ENCODE measurements at regions not wholly inside any gene's neighbourhood (a gene's known extent, or its start where the extent isn't known, plus 50 kb on each side); places are given as distances from the start of the nearest gene placed in this dataset.

DNA sequence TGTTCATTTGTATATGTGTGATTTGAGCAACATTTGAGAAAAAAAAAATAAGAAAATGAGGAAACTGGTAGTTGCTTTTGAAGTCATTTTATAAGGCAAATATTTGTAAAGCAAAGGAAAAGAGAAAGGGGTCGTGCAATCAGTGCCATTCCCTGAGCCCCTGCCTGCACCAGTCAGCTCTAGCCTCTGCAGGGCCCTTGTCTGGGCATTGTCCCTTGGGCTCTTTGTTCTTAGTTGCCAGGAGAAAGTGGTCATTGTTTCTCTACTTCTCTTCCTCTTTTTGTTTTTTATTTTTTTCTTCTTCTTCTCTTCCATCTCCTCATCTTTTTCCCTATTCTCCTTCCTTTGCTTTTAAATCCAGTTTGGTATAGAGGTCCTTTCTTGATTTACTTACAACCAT, 175.3 kb upstream of the CREB1 start:
- Mint-ChIP-seq H3K27ac (peak overlapping the region; percentile 79), H3K36me3 (ENCODE audit: insufficient read depth) (no peaks in the 10 kb centered on the region), H3K4me3 (ENCODE audit: low read depth) (no peak overlapping the region), H3K4me1 (ENCODE audit: low read depth) (no peaks in the 10 kb centered on the region), H3K27me3 (no peaks in the 10 kb centered on the region), H3K9me3 (ENCODE audit: low read depth) (peaks cover 3% of the 10 kb centered on the region)
- TF ChIP-seq, protein P1, sequence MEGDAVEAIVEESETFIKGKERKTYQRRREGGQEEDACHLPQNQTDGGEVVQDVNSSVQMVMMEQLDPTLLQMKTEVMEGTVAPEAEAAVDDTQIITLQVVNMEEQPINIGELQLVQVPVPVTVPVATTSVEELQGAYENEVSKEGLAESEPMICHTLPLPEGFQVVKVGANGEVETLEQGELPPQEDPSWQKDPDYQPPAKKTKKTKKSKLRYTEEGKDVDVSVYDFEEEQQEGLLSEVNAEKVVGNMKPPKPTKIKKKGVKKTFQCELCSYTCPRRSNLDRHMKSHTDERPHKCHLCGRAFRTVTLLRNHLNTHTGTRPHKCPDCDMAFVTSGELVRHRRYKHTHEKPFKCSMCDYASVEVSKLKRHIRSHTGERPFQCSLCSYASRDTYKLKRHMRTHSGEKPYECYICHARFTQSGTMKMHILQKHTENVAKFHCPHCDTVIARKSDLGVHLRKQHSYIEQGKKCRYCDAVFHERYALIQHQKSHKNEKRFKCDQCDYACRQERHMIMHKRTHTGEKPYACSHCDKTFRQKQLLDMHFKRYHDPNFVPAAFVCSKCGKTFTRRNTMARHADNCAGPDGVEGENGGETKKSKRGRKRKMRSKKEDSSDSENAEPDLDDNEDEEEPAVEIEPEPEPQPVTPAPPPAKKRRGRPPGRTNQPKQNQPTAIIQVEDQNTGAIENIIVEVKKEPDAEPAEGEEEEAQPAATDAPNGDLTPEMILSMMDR (IDR thresholded peaks at IDR 0.05; ENCODE audit: unreplicated experiment) = no peak
- DNase-seq (ENCODE audit: low spot score, unreplicated experiment) = no peak

DNA sequence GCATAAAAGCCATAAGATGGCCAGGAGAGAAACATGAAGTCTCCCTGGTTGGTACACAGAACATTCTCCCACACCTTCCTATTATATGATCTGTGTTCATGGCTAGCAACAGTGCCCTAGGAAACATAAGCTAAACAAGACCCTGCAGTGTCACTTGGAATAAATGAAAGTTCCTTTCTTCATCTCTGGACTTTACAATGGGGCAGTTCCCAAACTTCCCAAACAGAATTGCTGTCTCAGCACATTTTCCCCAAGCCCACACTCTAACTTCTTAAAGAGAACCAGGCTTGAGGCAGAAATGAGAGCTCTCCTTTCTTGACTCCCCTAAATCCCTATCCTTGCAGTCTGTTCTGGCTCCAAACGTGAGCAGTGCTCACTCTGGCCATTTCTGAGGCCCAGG, 173.2 kb upstream of the CREB1 start:
- Mint-ChIP-seq H3K27ac (no peak overlapping the region), H3K36me3 (ENCODE audit: insufficient read depth) (no peaks in the 10 kb centered on the region), H3K4me1 (ENCODE audit: low read depth) (no peaks in the 10 kb centered on the region), H3K27me3 (no peaks in the 10 kb centered on the region), H3K9me3 (ENCODE audit: low read depth) (no peaks in the 10 kb centered on the region), H3K4me3 (ENCODE audit: low read depth) (no peak overlapping the region)
- DNase-seq (ENCODE audit: low spot score, unreplicated experiment) = no peak
- TF ChIP-seq, protein P1 (IDR thresholded peaks at IDR 0.05; ENCODE audit: unreplicated experiment) = no peak

DNA sequence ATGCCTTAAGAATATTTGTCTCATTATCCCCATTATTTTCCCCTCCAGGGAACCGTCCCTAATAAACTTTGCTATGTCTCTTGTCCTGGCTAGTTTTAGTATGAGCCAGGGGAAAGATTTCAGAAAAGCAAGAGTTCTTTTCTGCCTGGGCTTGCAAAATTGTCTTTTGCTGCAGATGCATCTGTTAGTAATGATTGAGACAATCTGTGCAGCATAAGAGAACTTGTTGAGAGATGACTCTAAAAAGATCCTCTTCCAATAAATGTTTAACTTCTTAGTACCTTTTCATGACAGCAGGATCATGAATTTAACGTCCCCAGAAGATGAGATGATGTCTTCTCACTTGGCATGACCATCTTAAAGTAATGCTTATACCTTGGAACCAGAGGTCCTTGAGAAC, 172.5 kb upstream of the CREB1 start:
- no peaks in the 10 kb centered on the region for H3K27me3 Mint-ChIP-seq
- no peak overlapping the region for H3K27ac Mint-ChIP-seq
- H3K4me1 Mint-ChIP-seq (ENCODE audit: low read depth) = no peaks in the 10 kb centered on the region
- TF ChIP-seq, protein P1 (IDR thresholded peaks at IDR 0.05; ENCODE audit: unreplicated experiment) = no peak
- H3K4me3 Mint-ChIP-seq (ENCODE audit: low read depth) = no peak overlapping the region
- H3K36me3 Mint-ChIP-seq (ENCODE audit: insufficient read depth) = no peaks in the 10 kb centered on the region
- H3K9me3 Mint-ChIP-seq (ENCODE audit: low read depth) = no peaks in the 10 kb centered on the region
- no peak for DNase-seq (ENCODE audit: low spot score, unreplicated experiment)

DNA sequence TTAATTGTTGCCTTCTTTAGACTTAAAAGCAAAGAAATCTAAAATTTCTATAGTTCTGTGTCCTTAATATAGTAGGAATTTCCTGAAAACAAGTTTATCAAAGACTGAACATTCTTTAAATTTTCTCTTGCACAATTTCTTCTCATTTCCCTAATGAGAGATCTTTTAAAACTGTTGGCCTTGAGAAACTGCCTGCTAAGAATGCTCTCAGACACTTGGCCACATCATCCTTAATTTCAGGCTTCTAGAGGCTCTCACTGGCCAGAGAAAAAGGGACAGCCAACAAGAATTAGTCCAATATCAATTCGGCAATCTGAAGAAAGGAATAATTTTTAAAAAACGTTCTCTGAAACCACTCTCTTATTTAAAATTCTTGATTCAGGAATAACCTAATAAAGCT, 167.0 kb upstream of the CREB1 start:
- Mint-ChIP-seq H3K9me3 (ENCODE audit: low read depth) (no peaks in the 10 kb centered on the region), H3K4me3 (ENCODE audit: low read depth) (no peak overlapping the region), H3K36me3 (ENCODE audit: insufficient read depth) (no peaks in the 10 kb centered on the region), H3K4me1 (ENCODE audit: low read depth) (no peaks in the 10 kb centered on the region), H3K27me3 (no peaks in the 10 kb centered on the region), H3K27ac (no peak overlapping the region)
- TF ChIP-seq, protein P1 (IDR thresholded peaks at IDR 0.05; ENCODE audit: unreplicated experiment) = no peak
- no peak for DNase-seq (ENCODE audit: low spot score, unreplicated experiment)

DNA sequence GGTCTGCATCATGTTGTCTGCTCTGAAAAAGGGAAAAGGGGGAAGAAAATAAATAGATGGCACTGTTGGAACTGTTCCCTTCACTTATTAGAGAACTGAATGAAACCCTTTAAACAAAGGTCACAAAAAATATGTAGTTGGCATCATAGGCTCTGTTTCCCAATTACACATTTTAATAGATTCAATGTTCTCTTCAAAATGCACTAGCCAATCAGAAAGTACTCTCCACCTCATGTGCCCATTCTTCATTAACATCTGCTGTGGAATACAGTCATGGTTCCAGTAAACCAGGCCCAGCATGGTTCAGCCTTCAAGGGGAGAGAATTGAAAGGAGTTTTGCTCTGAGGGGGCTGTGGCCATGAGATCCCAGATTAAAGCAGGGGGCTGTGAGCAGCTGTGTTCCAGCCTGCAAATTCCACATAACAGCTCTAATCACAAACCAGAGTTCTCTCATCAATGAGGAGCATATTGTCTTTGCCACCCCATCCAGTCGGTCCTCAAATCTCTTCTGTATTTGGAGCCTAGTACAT, 165.9 kb upstream of the CREB1 start:
- Mint-ChIP-seq H3K27ac (no peak overlapping the region), H3K36me3 (ENCODE audit: insufficient read depth) (no peaks in the 10 kb centered on the region), H3K4me3 (ENCODE audit: low read depth) (no peak overlapping the region), H3K9me3 (ENCODE audit: low read depth) (no peaks in the 10 kb centered on the region), H3K27me3 (no peaks in the 10 kb centered on the region), H3K4me1 (ENCODE audit: low read depth) (no peaks in the 10 kb centered on the region)
- TF ChIP-seq, protein P1 (IDR thresholded peaks at IDR 0.05; ENCODE audit: unreplicated experiment) = no peak
- no peak for DNase-seq (ENCODE audit: low spot score, unreplicated experiment)
